Body of pancreas (tissue), 4 donors: ENCODE measurements at regions not wholly inside any gene's neighbourhood (a gene's known extent, or its start where the extent isn't known, plus 50 kb on each side); places are given as distances from the start of the nearest gene placed in this dataset.

ENCODE experiments used
- ATAC-seq: fragments of 150-250 bp; one replicate; pipeline ENCODE4 v1.9.1; 2016
- DNase-seq, 4 donors: peaks; one replicate each; pipeline ENCODE4 v3.0.0-alpha.2; 2019
- H3K27ac ChIP-seq, 4 donors: fragments of 200-600 bp; sonication (generic); 1 replicate in 3 of 4; 2 replicates in 1 of 4; pipeline versions ENCODE4 v1.5.1 to v1.6.1; 2016 to 2019; ENCODE audit warnings: mild to moderate bottlenecking in 1 of 4, mixed read lengths in 1 of 4, moderate library complexity in 1 of 4
- H3K27me3 ChIP-seq, 2 donors: fragments of 200-600 bp; sonication (generic); one replicate each; pipeline ENCODE4 v1.6.0; 2016; ENCODE audit warnings: mild to moderate bottlenecking in 1 of 2
- H3K36me3 ChIP-seq, 2 donors: fragments of 200-600 bp; sonication (generic); replicated peaks in 1 of 2; 2 replicates each; pipeline ENCODE4 v1.5.1; 2016; ENCODE audit warnings: low read depth in 2 of 2; ENCODE audit not compliant: insufficient read depth in 1 of 2
- H3K4me1 ChIP-seq: fragments of 200-600 bp; sonication (generic); one replicate; pipeline ENCODE4 v1.6.0; 2016
- H3K4me3 ChIP-seq, 2 donors: fragments of 200-600 bp; sonication (generic); 1 replicate in 1 of 2; 2 replicates in 1 of 2; pipeline ENCODE4 v1.5.1; 2016 to 2019
- H3K9me3 ChIP-seq, 3 donors: fragments of 200-600 bp; sonication (generic); 1 replicate in 2 of 3; 2 replicates in 1 of 3; pipeline ENCODE4 v1.5.1; 2016
- CTCF ChIP-seq, 7 experiments: fragments of 450-650 bp in 4 of 7; fragments of 200-600 bp in 3 of 7; sonication (generic) in 3 of 7; IDR thresholded peaks; one replicate each; pipeline ENCODE4 v1.5.1; 2016 to 2019; ENCODE audit warnings: antibody characterized with exemption in 7 of 7
- POLR2A ChIP-seq, 3 donors: fragments of 450-650 bp; IDR thresholded peaks; one replicate each; pipeline ENCODE4 v1.6.1; 2016; ENCODE audit warnings: antibody characterized with exemption in 3 of 3, mild to moderate bottlenecking in 2 of 3
- WGBS, 2 donors: methylation state at CpG; one replicate each; pipeline ENCODE4 v1.1.5; 2017; 5-methylcytosine and 5-hydroxymethylcytosine counted together
- intact Hi-C: fragments of 100-400 bp; cut with DNase I; formaldehyde crosslinking; loops from one replicate; pipeline ENCODE4 v1.15.1; 2023

- Histone ChIP-seq H3K36me3 (no peaks in the 10 kb centered on the region), H3K9me3 (no peaks in the 10 kb centered on the region), H3K4me1 (no peaks in the 10 kb centered on the region), H3K27me3 (no peaks in the 10 kb centered on the region), H3K4me3 (no peak overlapping the region), H3K27ac (no peak overlapping the region)
- DNase-seq (no peak), ATAC-seq (no peak)
- intact Hi-C loops = no loop called here
- 58 to 69% methylated on average over 4 of the region's 4 CpGs for WGBS, 2 donors
- TF ChIP-seq POLR2A (IDR thresholded peaks at IDR 0.05) (no peak), CTCF (IDR thresholded peaks at IDR 0.05) (no peak)
Observed at GRCh38 chr10:111187096-111187495, 110.3 kb downstream of the ADRA2A start.

- peaks cover 26% of the 10 kb centered on the region for H3K4me1 ChIP-seq
- no peaks in the 10 kb centered on the region for H3K27me3 ChIP-seq
- peak; percentile 54 for ATAC-seq
- no peaks in the 10 kb centered on the region for H3K9me3 ChIP-seq
- H3K36me3 ChIP-seq = no peaks in the 10 kb centered on the region
- peak; percentile 33 to 74 (median 56) for DNase-seq
- TF ChIP-seq POLR2A (IDR thresholded peaks at IDR 0.05) = no peak
- TF ChIP-seq CTCF (IDR thresholded peaks at IDR 0.05) = no peak
- intact Hi-C loops = no loop called here
- no peak overlapping the region for H3K27ac ChIP-seq
- no peak overlapping the region for H3K4me3 ChIP-seq
- 30 to 34% methylated on average over 4 of the region's 4 CpGs for WGBS, 2 donors
Observed at GRCh38 chr10:111199587-111199986, 122.8 kb downstream of the ADRA2A start.

- intact Hi-C loops = loop anchor here (10.0 kb wide), 1 partner anchor 126 kb away; the partner anchor contains the start of gene ADRA2A
- H3K36me3 ChIP-seq = no peaks in the 10 kb centered on the region
- 30 to 43% methylated on average over 3 of the region's 3 CpGs for WGBS, 2 donors
- peak; percentile 36 to 88 (median 74) for DNase-seq
- H3K4me1 ChIP-seq = peaks cover 26% of the 10 kb centered on the region
- H3K9me3 ChIP-seq = no peaks in the 10 kb centered on the region
- ATAC-seq = peak; percentile 82
- peak overlapping the region in 3 of 4 donors; percentile 14 to 44 (median 39) for H3K27ac ChIP-seq
- TF ChIP-seq CTCF (IDR thresholded peaks at IDR 0.05) (no peak), POLR2A (IDR thresholded peaks at IDR 0.05) (no peak)
- no peak overlapping the region for H3K4me3 ChIP-seq
- no peaks in the 10 kb centered on the region for H3K27me3 ChIP-seq
Observed at GRCh38 chr10:111200505-111201186, 123.8 kb downstream of the ADRA2A start.

GRCh38 chr10:111203615-111204014 lies 126.8 kb downstream of the ADRA2A start:
- no peaks in the 10 kb centered on the region for H3K27me3 ChIP-seq
- H3K27ac ChIP-seq = no peak overlapping the region
- intact Hi-C loops = loop anchor here (10.0 kb wide), 1 partner anchor 129 kb away; the partner anchor contains the start of gene ADRA2A
- no peaks in the 10 kb centered on the region for H3K9me3 ChIP-seq
- TF ChIP-seq CTCF (IDR thresholded peaks at IDR 0.05) (no peak), POLR2A (IDR thresholded peaks at IDR 0.05) (no peak)
- WGBS, 2 donors = 95 to 96% methylated on average over 2 of the region's 2 CpGs
- peaks cover 31% of the 10 kb centered on the region for H3K4me1 ChIP-seq
- no peaks in the 10 kb centered on the region for H3K36me3 ChIP-seq
- ATAC-seq = no peak
- H3K4me3 ChIP-seq = no peak overlapping the region
- peak in 3 of 4 donors; percentile 22 to 50 (median 27) for DNase-seq

- ATAC-seq = no peak
- Histone ChIP-seq H3K4me3 (no peak overlapping the region), H3K27ac (no peak overlapping the region), H3K27me3 (no peaks in the 10 kb centered on the region), H3K4me1 (peaks cover 22% of the 10 kb centered on the region), H3K9me3 (no peaks in the 10 kb centered on the region), H3K36me3 (no peaks in the 10 kb centered on the region)
- 86 to 90% methylated on average over 5 of the region's 5 CpGs for WGBS, 2 donors
- intact Hi-C loops = loop anchor here (10.0 kb wide), 1 partner anchor 130 kb away; the partner anchor contains the start of gene ADRA2A
- TF ChIP-seq POLR2A (IDR thresholded peaks at IDR 0.05) (no peak), CTCF (IDR thresholded peaks at IDR 0.05) (no peak)
- no peak for DNase-seq
Observed at GRCh38 chr10:111204838-111205237, 128.0 kb downstream of the ADRA2A start.
